Vagina (tissue), 2 donors: ENCODE measurements at regions not wholly inside any gene's neighbourhood (a gene's known extent, or its start where the extent isn't known, plus 50 kb on each side); places are given as distances from the start of the nearest gene placed in this dataset.

Experiments used
- DNase-seq, 2 donors: peaks; one replicate each; pipeline ENCODE4 v3.0.0-alpha.2; 2017; ENCODE audit errors: extremely low spot score in 2 of 2
- H3K27ac ChIP-seq: fragments of 200-600 bp; sonication (generic); one replicate; pipeline ENCODE4 v1.5.1; 2019
- H3K27me3 ChIP-seq: fragments of 200-600 bp; sonication (generic); one replicate; pipeline ENCODE4 v1.5.1; 2019
- H3K36me3 ChIP-seq, 2 donors: fragments of 200-600 bp; sonication (generic); one replicate each; pipeline ENCODE4 v1.5.1; 2017 to 2019
- H3K4me1 ChIP-seq: fragments of 200-600 bp; sonication (generic); one replicate; pipeline ENCODE4 v1.5.1; 2019
- H3K4me3 ChIP-seq, 2 donors: fragments of 200-600 bp; sonication (generic); 1 replicate in 1 of 2; 2 replicates in 1 of 2; pipeline ENCODE4 v1.5.1; 2016 to 2019
- H3K9me3 ChIP-seq: fragments of 200-600 bp; sonication (generic); one replicate; pipeline ENCODE4 v1.5.1; 2019
- CTCF ChIP-seq, 3 experiments: fragments of 450-650 bp in 2 of 3; fragments of 200-600 bp in 1 of 3; sonication (generic) in 1 of 3; IDR thresholded peaks; one replicate each; pipeline ENCODE4 v1.5.1; 2017 to 2019; ENCODE audit warnings: antibody characterized with exemption in 3 of 3, mild to moderate bottlenecking in 2 of 3, moderate library complexity in 2 of 3
- POLR2A ChIP-seq, 2 donors: fragments of 450-650 bp; IDR thresholded peaks; one replicate each; pipeline ENCODE4 v1.6.1; 2017; ENCODE audit warnings: antibody characterized with exemption in 2 of 2, mild to moderate bottlenecking in 2 of 2, moderate library complexity in 2 of 2
- POLR2AphosphoS5 ChIP-seq, 2 donors: sonication (generic); formaldehyde crosslinking; IDR thresholded peaks; one replicate each; pipeline ENCODE4 v1.9.0; 2017; ENCODE audit warnings: antibody characterized with exemption in 2 of 2, mild to moderate bottlenecking in 2 of 2, low read depth in 1 of 2; ENCODE audit not compliant: insufficient read depth in 1 of 2
- intact Hi-C: fragments of 100-400 bp; cut with DNase I; formaldehyde crosslinking; loops from one replicate; pipeline ENCODE4 v1.15.1; 2023

- DNase-seq, result no peak
These were observed 224.2 kb downstream of the DLL1 start for GRCh38 chr6:170066679-170067078.

GRCh38 chr6:170063851-170064602, 226.9 kb downstream of the DLL1 start:
- TF ChIP-seq POLR2A (IDR thresholded peaks at IDR 0.05) (no peak), POLR2AphosphoS5 (IDR thresholded peaks at IDR 0.05; ENCODE audit: insufficient read depth in 1 of 2, low read depth in 1 of 2) (no peak), CTCF (IDR thresholded peaks at IDR 0.05) (no peak)
- Histone ChIP-seq H3K36me3 (no peaks in the 10 kb centered on the region), H3K27ac (no peak overlapping the region), H3K4me1 (no peaks in the 10 kb centered on the region), H3K4me3 (no peak overlapping the region), H3K9me3 (no peaks in the 10 kb centered on the region), H3K27me3 (no peaks in the 10 kb centered on the region)
- DNase-seq, result no peak
- intact Hi-C loops, result no loop called here

More at GRCh38 chr6:170066679-170067078, 224.2 kb downstream of the DLL1 start:
- Histone ChIP-seq H3K4me3 (no peak overlapping the region), H3K27me3 (no peaks in the 10 kb centered on the region), H3K36me3 (no peaks in the 10 kb centered on the region), H3K9me3 (no peaks in the 10 kb centered on the region), H3K27ac (peak overlapping the region; percentile 20), H3K4me1 (no peaks in the 10 kb centered on the region)
- intact Hi-C loops, result no loop called here
- TF ChIP-seq POLR2A (IDR thresholded peaks at IDR 0.05), result no peak
- TF ChIP-seq CTCF (IDR thresholded peaks at IDR 0.05), result no peak
- no peak for TF ChIP-seq POLR2AphosphoS5 (IDR thresholded peaks at IDR 0.05; ENCODE audit: insufficient read depth in 1 of 2, low read depth in 1 of 2)

- Histone ChIP-seq H3K27me3 (no peaks in the 10 kb centered on the region), H3K4me3 (no peak overlapping the region), H3K36me3 (no peaks in the 10 kb centered on the region), H3K4me1 (no peaks in the 10 kb centered on the region), H3K9me3 (no peaks in the 10 kb centered on the region), H3K27ac (no peak overlapping the region)
- intact Hi-C loops, result no loop called here
- no peak for DNase-seq
- TF ChIP-seq POLR2A (IDR thresholded peaks at IDR 0.05) (no peak), CTCF (IDR thresholded peaks at IDR 0.05) (no peak), POLR2AphosphoS5 (IDR thresholded peaks at IDR 0.05; ENCODE audit: insufficient read depth in 1 of 2, low read depth in 1 of 2) (no peak)
These were observed 227.4 kb downstream of the DLL1 start for GRCh38 chr6:170063431-170063830.

- Histone ChIP-seq H3K9me3 (no peaks in the 10 kb centered on the region), H3K4me1 (no peaks in the 10 kb centered on the region), H3K27me3 (no peaks in the 10 kb centered on the region), H3K36me3 (no peaks in the 10 kb centered on the region), H3K27ac (no peak overlapping the region), H3K4me3 (no peak overlapping the region)
- intact Hi-C loops, result no loop called here
- TF ChIP-seq CTCF (IDR thresholded peaks at IDR 0.05), result no peak
- no peak for TF ChIP-seq POLR2AphosphoS5 (IDR thresholded peaks at IDR 0.05; ENCODE audit: insufficient read depth in 1 of 2, low read depth in 1 of 2)
- no peak for TF ChIP-seq POLR2A (IDR thresholded peaks at IDR 0.05)
- DNase-seq, result no peak
These were observed 228.0 kb downstream of the DLL1 start for GRCh38 chr6:170062915-170063241.

- no peak for TF ChIP-seq CTCF (IDR thresholded peaks at IDR 0.05)
- no peak for TF ChIP-seq POLR2A (IDR thresholded peaks at IDR 0.05)
- no peak for TF ChIP-seq POLR2AphosphoS5 (IDR thresholded peaks at IDR 0.05; ENCODE audit: insufficient read depth in 1 of 2, low read depth in 1 of 2)
- H3K36me3 ChIP-seq, result no peaks in the 10 kb centered on the region
- no peaks in the 10 kb centered on the region for H3K27me3 ChIP-seq
- no peak overlapping the region for H3K4me3 ChIP-seq
- no peak overlapping the region for H3K27ac ChIP-seq
- no peak for DNase-seq
- H3K9me3 ChIP-seq, result no peaks in the 10 kb centered on the region
- intact Hi-C loops, result no loop called here
- no peaks in the 10 kb centered on the region for H3K4me1 ChIP-seq
These were observed 228.5 kb downstream of the DLL1 start for GRCh38 chr6:170062209-170062914.
